ENCODE measurements at regions not wholly inside any gene's neighbourhood (a gene's known extent, or its start where the extent isn't known, plus 50 kb on each side); places are given as distances from the start of the nearest gene placed in this dataset.

DNA sequence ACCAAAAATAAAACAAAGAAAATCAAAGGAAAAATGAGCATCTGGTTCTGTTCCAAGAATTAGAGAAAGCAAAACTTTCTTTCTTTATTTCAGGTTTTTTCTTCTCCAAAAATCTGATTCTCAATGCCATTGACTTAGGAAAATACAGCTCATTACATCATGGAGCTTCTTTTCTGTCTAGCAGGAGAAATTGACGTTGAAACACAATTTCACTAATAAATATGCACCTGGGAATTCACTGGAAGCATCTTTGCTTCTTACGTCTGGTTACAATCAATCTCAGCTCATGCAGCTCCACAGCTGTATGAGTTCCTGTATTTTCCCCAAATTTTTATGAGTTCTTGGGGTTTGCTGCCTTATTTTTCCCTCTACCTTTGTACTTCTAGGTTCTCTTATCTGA is 1568.6 kb upstream of the GOT2 start:
- TF ChIP-seq, protein P1, sequence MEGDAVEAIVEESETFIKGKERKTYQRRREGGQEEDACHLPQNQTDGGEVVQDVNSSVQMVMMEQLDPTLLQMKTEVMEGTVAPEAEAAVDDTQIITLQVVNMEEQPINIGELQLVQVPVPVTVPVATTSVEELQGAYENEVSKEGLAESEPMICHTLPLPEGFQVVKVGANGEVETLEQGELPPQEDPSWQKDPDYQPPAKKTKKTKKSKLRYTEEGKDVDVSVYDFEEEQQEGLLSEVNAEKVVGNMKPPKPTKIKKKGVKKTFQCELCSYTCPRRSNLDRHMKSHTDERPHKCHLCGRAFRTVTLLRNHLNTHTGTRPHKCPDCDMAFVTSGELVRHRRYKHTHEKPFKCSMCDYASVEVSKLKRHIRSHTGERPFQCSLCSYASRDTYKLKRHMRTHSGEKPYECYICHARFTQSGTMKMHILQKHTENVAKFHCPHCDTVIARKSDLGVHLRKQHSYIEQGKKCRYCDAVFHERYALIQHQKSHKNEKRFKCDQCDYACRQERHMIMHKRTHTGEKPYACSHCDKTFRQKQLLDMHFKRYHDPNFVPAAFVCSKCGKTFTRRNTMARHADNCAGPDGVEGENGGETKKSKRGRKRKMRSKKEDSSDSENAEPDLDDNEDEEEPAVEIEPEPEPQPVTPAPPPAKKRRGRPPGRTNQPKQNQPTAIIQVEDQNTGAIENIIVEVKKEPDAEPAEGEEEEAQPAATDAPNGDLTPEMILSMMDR (conservative IDR thresholded peaks at IDR 0.05) = no peak
- no peak for TF ChIP-seq ZFX (IDR thresholded peaks at IDR 0.05)
- H3K27ac ChIP-seq = no peak overlapping the region

- TF ChIP-seq ZFX (IDR thresholded peaks at IDR 0.05) = no peak
- TF ChIP-seq, protein P1 (conservative IDR thresholded peaks at IDR 0.05) = no peak
- no peak overlapping the region for H3K27ac ChIP-seq
Observed at GRCh38 chr16:60302261-60302660, 1568.1 kb upstream of the GOT2 start.

GRCh38 chr16:60299241-60299776 is 1565.2 kb upstream of the GOT2 start:
- TF ChIP-seq, protein P1 (conservative IDR thresholded peaks at IDR 0.05) = no peak
- no peak for TF ChIP-seq ZFX (IDR thresholded peaks at IDR 0.05)
- H3K27ac ChIP-seq = no peak overlapping the region

DNA sequence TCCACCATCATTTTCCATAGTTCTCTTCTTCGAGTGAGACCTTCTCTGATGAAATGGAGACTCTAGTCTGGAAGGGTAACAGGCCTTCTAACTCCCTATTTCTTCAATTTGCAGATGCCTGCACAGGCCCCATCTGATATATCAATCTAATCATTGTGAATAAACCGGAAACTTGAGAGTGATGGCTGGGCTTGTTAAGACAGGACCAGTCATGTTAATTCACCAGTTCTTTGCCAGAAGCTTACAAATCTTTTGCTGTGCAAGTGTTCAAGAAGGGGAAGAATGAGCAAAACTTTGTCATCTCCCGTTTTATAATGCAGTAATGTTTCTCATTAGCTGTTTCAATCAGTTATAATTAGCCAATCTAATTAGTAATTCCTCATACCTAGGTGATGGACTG is 1561.3 kb upstream of the GOT2 start:
- H3K27ac ChIP-seq = no peak overlapping the region
- no peak for TF ChIP-seq ZFX (IDR thresholded peaks at IDR 0.05)
- TF ChIP-seq, protein P1 (conservative IDR thresholded peaks at IDR 0.05) = no peak

GRCh38 chr16:60285794-60286193 is 1551.7 kb upstream of the GOT2 start:
- H3K27ac ChIP-seq = no peak overlapping the region
- TF ChIP-seq, protein P1 (conservative IDR thresholded peaks at IDR 0.05) = no peak
- TF ChIP-seq ZFX (IDR thresholded peaks at IDR 0.05) = no peak

DNA sequence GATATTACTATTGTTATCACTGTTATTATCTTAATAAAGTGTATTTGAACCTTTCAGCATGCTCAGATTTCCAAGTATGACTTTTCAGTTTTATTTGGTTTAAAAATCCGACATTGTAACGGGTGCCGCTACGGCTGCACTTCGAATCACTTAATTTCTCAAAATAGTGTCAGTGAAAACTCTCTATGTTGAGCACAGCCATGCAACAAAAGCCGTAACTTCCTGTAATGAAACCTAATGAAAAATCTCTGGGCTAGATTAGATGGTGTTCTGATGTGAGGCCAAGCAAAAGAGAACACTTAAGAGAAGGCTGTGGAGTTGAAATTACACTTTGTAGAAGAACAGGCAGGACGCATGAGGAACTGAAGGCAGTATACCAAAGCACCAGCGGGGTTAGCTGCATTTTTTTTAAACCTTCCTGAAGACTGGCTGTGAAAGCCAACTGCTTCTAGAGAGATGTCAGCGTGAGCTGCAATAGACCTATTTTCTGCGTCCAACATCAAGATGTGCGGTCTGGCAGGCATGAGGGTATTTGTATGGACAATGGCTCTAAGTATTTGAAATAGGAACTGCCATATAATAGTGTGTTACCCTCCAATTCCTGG is 1545.0 kb upstream of the GOT2 start:
- H3K27ac ChIP-seq = no peak overlapping the region
- TF ChIP-seq, protein P1 (conservative IDR thresholded peaks at IDR 0.05) = no peak
- no peak for TF ChIP-seq ZFX (IDR thresholded peaks at IDR 0.05)

- H3K27ac ChIP-seq = no peak overlapping the region
- no peak for TF ChIP-seq ZFX (IDR thresholded peaks at IDR 0.05)
- TF ChIP-seq, protein P1 (conservative IDR thresholded peaks at IDR 0.05) = no peak
Observed at GRCh38 chr16:60274431-60275019, 1540.4 kb upstream of the GOT2 start.
